HG02588 (cell line): ENCODE measurements at regions not wholly inside any gene's neighbourhood (a gene's known extent, or its start where the extent isn't known, plus 50 kb on each side); places are given as distances from the start of the nearest gene placed in this dataset.

ENCODE experiments used
- ATAC-seq: cut with Tn5 transposase; IDR thresholded peaks from one replicate; pipeline ENCODE4 v1.9.1; 2021; ENCODE audit warnings: mild to moderate bottlenecking, moderate library complexity; ENCODE audit not compliant: unreplicated experiment

- no peak for ATAC-seq
Measured at GRCh38 chr1:208510192-208510952, 266.2 kb upstream of the PLXNA2 start.

GRCh38 chr1:208511242-208511860 lies 267.2 kb upstream of the PLXNA2 start:
- no peak for ATAC-seq

- ATAC-seq, result no peak
Measured at GRCh38 chr1:208513799-208514198, 269.6 kb upstream of the PLXNA2 start.

GRCh38 chr1:208515129-208515528 lies 270.9 kb upstream of the PLXNA2 start:
- ATAC-seq, result no peak

- no peak for ATAC-seq
Measured at GRCh38 chr1:208516780-208517179, 272.6 kb upstream of the PLXNA2 start.

GRCh38 chr1:208520438-208521099 lies 276.4 kb upstream of the PLXNA2 start:
- ATAC-seq, result no peak

GRCh38 chr1:208521534-208521933 lies 277.4 kb upstream of the PLXNA2 start:
- no peak for ATAC-seq

- ATAC-seq, result no peak
Measured at GRCh38 chr1:208523007-208523406, 278.8 kb upstream of the PLXNA2 start.

- no peak for ATAC-seq
Measured at GRCh38 chr1:208524376-208524775, 280.2 kb upstream of the PLXNA2 start.

GRCh38 chr1:208524925-208525324 lies 280.7 kb upstream of the PLXNA2 start:
- ATAC-seq, result no peak

GRCh38 chr1:208525417-208525816 lies 281.2 kb upstream of the PLXNA2 start:
- no peak for ATAC-seq

GRCh38 chr1:208526613-208527125 lies 282.5 kb upstream of the PLXNA2 start:
- no peak for ATAC-seq

GRCh38 chr1:208527156-208527555 lies 283.0 kb upstream of the PLXNA2 start:
- no peak for ATAC-seq

GRCh38 chr1:208528578-208529240 lies 284.5 kb upstream of the PLXNA2 start:
- ATAC-seq, result no peak

GRCh38 chr1:208531003-208531750 lies 287.0 kb upstream of the PLXNA2 start:
- no peak for ATAC-seq

- no peak for ATAC-seq
Measured at GRCh38 chr1:208533746-208534598, 289.8 kb upstream of the PLXNA2 start.

GRCh38 chr1:208534599-208534897 lies 290.4 kb upstream of the PLXNA2 start:
- ATAC-seq, result no peak

GRCh38 chr1:208534979-208535378 lies 290.8 kb upstream of the PLXNA2 start:
- no peak for ATAC-seq

GRCh38 chr1:208535511-208535910 lies 291.3 kb upstream of the PLXNA2 start:
- ATAC-seq, result no peak

- no peak for ATAC-seq
Measured at GRCh38 chr1:208536212-208536611, 292.0 kb upstream of the PLXNA2 start.
